Glutamatergic neuron (in vitro differentiated cells): ENCODE measurements at regions not wholly inside any gene's neighbourhood (a gene's known extent, or its start where the extent isn't known, plus 50 kb on each side); places are given as distances from the start of the nearest gene placed in this dataset.

Experiments used
- DNase-seq: peaks from one replicate; pipeline ENCODE4 v3.0.0; 2022
- H3K27ac Mint-ChIP-seq: one replicate; pipeline ENCODE4 v1.8.0; 2020; ENCODE audit warnings: mild to moderate bottlenecking, mixed read lengths, inconsistent platforms; ENCODE audit not compliant: unreplicated experiment
- H3K27me3 Mint-ChIP-seq: one replicate; pipeline ENCODE4 v1.8.0; 2020; ENCODE audit warnings: mild to moderate bottlenecking, moderate library complexity, mixed read lengths, inconsistent platforms; ENCODE audit not compliant: unreplicated experiment
- H3K36me3 Mint-ChIP-seq: one replicate; pipeline ENCODE4 v1.8.0; 2020; ENCODE audit warnings: mild to moderate bottlenecking, mixed read lengths, inconsistent platforms; ENCODE audit not compliant: unreplicated experiment
- H3K4me1 Mint-ChIP-seq: one replicate; pipeline ENCODE4 v1.8.0; 2020; ENCODE audit warnings: mild to moderate bottlenecking, low read depth, mixed read lengths, inconsistent platforms; ENCODE audit not compliant: unreplicated experiment
- H3K4me3 Mint-ChIP-seq: one replicate; pipeline ENCODE4 v1.8.0; 2020; ENCODE audit warnings: mild to moderate bottlenecking, mixed read lengths, inconsistent platforms; ENCODE audit not compliant: unreplicated experiment
- H3K9me3 Mint-ChIP-seq: one replicate; pipeline ENCODE4 v1.8.0; 2020; ENCODE audit warnings: mild to moderate bottlenecking, moderate library complexity, mixed read lengths, inconsistent platforms; ENCODE audit not compliant: unreplicated experiment
- CTCF ChIP-seq: fragments of 200-600 bp; sonication (generic); IDR thresholded peaks from one replicate; pipeline ENCODE4 v1.5.0; 2021; ENCODE audit not compliant: partially characterized antibody, unreplicated experiment

GRCh38 chr12:129966146-129966995 is 62.5 kb upstream of the TMEM132D start:
- DNase-seq: no peak
- Mint-ChIP-seq H3K9me3 (peaks cover 5% of the 10 kb centered on the region), H3K27me3 (peaks cover 3% of the 10 kb centered on the region), H3K4me1 (no peaks in the 10 kb centered on the region), H3K27ac (no peak overlapping the region), H3K36me3 (no peaks in the 10 kb centered on the region), H3K4me3 (no peak overlapping the region)
- TF ChIP-seq CTCF: no peak

- Mint-ChIP-seq H3K9me3 (peaks cover 3% of the 10 kb centered on the region), H3K4me1 (no peaks in the 10 kb centered on the region), H3K36me3 (no peaks in the 10 kb centered on the region), H3K27ac (no peak overlapping the region), H3K4me3 (no peak overlapping the region), H3K27me3 (peaks cover 2% of the 10 kb centered on the region)
- no peak for TF ChIP-seq CTCF
- DNase-seq: no peak
These were observed 67.9 kb upstream of the TMEM132D start for GRCh38 chr12:129971721-129972120.

- Mint-ChIP-seq H3K27ac (no peak overlapping the region), H3K9me3 (peaks cover 3% of the 10 kb centered on the region), H3K36me3 (no peaks in the 10 kb centered on the region), H3K4me1 (no peaks in the 10 kb centered on the region), H3K27me3 (peaks cover 2% of the 10 kb centered on the region), H3K4me3 (no peak overlapping the region)
- no peak for TF ChIP-seq CTCF
- no peak for DNase-seq
These were observed 69.6 kb upstream of the TMEM132D start for GRCh38 chr12:129973236-129973961.

- Mint-ChIP-seq H3K36me3 (no peaks in the 10 kb centered on the region), H3K9me3 (peaks cover 7% of the 10 kb centered on the region), H3K27ac (no peak overlapping the region), H3K4me3 (no peak overlapping the region), H3K27me3 (no peaks in the 10 kb centered on the region), H3K4me1 (no peaks in the 10 kb centered on the region)
- no peak for DNase-seq
- no peak for TF ChIP-seq CTCF
These were observed 80.3 kb upstream of the TMEM132D start for GRCh38 chr12:129984106-129984505.

- H3K4me1 Mint-ChIP-seq: no peaks in the 10 kb centered on the region
- no peak for DNase-seq
- H3K27ac Mint-ChIP-seq: no peak overlapping the region
- no peaks in the 10 kb centered on the region for H3K36me3 Mint-ChIP-seq
- peaks cover 4% of the 10 kb centered on the region for H3K9me3 Mint-ChIP-seq
- no peak overlapping the region for H3K4me3 Mint-ChIP-seq
- TF ChIP-seq CTCF: no peak
- H3K27me3 Mint-ChIP-seq: no peaks in the 10 kb centered on the region
These were observed 84.0 kb upstream of the TMEM132D start for GRCh38 chr12:129987841-129988240.
